HG03280 (cell line): ENCODE measurements at regions not wholly inside any gene's neighbourhood (a gene's known extent, or its start where the extent isn't known, plus 50 kb on each side); places are given as distances from the start of the nearest gene placed in this dataset.

Source experiments
- ATAC-seq: cut with Tn5 transposase; IDR thresholded peaks from one replicate; pipeline ENCODE4 v1.9.1; 2021; ENCODE audit warnings: mild to moderate bottlenecking, moderate library complexity; ENCODE audit not compliant: unreplicated experiment

DNA sequence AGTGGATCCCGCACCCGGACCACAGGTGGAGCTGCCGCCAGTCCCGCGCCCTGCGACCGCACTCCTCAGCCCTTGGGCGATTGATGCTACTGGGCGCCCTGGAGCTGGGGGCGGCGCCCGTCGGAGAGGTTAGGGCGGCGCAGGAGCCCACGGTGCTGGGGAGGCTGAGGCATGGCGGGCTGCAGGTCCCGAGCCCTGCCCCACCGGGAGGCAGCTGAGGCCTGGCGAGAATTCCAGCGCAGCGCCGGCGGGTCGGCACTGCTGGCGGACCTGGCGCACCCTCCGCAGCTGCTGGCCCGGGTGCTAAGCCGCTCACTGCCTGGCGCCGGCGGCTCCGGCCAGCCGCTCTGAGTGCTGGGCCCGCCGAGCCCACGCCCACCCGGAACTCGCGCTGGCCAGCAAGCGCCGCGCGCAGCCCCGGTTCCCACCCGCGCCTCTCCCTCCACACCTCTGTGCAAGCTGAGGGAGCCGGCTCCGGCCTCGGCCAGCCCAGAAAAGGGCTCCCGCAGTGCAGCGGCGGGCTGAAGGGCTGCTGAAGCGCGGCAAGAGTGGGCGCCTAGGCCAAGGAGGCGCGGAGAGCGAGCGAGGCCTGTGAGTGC lies 1256.5 kb downstream of the STIM2 start:
- ATAC-seq = no peak

DNA sequence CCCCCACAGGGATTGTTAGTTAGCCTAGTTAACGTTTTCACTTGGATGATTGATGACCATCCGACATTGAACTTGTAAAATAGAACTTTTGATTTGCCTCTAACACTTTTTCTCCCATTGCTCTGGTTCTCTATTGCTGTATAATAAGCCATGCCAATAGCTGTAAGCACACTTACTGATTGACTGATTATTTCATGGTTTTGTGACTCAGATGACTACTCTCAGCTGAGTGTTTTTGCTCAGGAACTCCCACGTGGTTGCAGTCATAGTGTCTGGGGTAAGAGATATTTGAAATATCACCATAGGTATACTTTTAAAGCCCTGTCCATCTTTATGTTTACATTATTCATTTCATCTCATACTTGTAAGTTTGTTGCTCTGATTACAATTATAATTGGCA lies 1285.5 kb downstream of the STIM2 start:
- no peak for ATAC-seq

- no peak for ATAC-seq
Observed at GRCh38 chr4:28148221-28148620, 1287.6 kb downstream of the STIM2 start.

- no peak for ATAC-seq
Observed at GRCh38 chr4:28149762-28150161, 1289.1 kb downstream of the STIM2 start.

GRCh38 chr4:28151314-28151713 lies 1290.7 kb downstream of the STIM2 start:
- no peak for ATAC-seq

- ATAC-seq = no peak
Observed at GRCh38 chr4:28167411-28167810, 1306.8 kb downstream of the STIM2 start.

DNA sequence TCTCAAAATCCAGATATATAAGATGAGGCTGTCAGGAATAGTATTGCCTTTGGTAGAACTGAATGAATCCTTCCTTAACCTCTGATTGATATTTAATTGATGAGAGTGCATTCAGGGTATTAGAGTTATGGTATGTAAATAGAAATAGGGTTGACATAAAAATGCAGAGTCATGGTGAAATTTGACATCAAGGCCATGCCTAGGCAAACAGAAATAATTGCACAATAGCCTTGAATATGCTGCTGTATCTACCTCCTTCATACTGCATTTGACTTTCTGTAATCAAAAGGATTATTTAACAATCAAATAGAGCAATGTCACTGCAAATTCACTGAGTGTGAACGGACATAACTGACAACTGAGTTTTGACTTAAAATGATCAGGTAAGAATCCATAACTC lies 1316.3 kb downstream of the STIM2 start:
- ATAC-seq = no peak

DNA sequence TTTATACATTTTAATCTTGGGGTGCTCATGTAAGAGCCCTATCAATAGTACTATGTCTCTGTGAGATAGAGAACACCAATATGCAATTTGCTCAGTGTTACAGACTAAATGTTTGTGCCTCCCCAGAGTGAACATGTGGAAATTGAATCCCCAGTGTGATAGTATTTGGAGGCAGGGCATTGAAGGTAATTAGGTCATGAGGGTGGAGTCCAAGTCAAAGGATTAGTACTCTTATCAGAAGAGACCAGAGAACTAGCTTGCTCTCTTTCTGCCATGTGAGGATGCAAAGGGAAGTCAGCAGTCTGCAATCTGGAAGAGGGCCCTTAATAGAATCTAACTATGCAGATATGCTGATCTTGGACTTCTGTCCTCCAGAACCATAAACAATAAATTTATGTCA lies 1317.0 kb downstream of the STIM2 start:
- no peak for ATAC-seq

DNA sequence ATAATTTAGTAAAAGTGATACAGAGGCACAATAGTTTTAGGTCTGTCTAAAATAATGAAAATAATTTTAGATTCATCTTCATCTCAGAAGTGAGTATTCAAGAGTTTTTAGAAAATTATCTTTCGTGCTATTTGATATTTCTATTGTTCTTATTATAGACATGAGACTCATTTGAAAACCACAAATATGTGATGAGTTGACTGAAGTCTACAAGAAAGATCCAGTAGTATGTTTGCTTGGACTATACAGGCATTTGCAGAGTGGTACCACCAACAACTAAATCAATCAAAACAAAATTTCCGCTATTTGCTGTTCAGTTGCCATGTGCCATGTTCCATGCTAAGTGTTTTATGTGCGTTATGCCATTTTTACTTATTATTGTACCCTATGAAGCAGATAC lies 1318.5 kb downstream of the STIM2 start:
- no peak for ATAC-seq

GRCh38 chr4:28209371-28209924 lies 1348.8 kb downstream of the STIM2 start:
- no peak for ATAC-seq

DNA sequence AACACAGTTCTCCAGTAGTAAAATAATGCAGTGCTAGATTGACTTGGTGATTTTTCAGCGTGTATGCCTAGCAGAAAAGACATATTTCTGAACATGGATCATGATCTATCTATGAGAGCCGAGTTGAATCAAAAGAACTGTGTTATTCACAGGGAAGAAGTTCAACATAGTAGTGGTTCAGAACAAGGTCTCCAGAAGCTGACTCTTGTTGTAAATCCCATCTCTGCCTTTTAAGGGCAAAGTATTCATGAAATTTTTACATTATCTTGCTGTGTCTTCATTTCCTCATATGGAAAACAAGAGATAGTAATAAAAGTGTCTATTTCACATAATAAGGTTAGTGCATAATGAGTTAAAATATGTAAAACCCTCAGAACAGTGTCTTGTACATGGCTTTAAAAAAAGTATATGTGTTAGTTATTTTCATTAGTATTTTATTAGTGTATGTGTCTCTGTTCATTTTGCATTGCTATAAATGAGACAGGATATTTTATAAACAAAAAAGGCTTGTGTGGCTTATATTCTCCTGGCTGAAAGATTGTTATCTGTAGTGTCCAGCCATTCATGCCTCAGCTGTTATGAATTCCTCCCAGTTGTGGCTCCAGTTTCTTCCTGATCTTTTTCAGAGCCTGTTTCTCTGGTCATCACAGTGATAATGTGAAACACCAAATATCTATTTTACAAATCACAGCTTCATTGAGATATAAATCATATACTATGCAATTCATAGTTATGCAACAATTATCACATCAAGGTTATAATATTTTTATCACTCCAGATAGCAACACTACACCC lies 1351.2 kb downstream of the STIM2 start:
- no peak for ATAC-seq

DNA sequence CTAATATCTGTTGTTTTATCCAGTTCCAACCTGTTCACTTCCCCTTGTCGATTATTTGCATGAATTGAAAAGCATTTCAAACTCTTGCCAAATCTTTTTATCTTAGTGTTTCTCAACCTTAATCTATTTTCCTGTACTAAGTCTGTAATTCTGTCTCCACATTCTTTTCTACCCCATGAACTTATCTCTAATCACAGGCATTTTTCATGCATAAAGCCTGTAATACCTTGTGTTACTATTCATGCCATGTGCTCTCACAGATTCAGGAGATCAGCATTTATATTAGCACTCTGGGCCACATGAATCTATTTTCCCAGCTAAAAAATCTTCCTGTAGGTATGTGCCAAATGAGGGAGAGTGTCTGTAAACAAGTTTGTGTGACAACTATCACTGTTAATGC lies 1360.9 kb downstream of the STIM2 start:
- ATAC-seq = no peak

DNA sequence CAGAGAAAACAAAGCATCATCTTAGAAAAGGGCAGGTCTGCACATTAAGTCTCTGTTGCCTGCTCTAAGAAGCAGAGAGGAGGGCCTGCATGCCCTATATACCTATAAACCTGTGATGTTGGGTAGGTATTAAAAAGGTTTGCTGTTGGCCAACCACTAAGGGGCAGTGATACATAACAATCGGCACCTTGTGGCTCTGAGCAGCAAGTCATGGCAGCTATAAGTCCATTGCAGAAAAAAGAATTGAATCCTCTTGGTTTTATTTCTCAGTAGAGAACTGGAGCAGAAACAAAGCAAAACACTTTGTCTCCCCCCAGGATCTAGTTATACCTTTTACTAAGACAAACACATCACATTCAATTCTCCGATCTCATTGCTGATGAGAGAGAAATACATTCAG lies 1364.4 kb downstream of the STIM2 start:
- ATAC-seq = no peak

DNA sequence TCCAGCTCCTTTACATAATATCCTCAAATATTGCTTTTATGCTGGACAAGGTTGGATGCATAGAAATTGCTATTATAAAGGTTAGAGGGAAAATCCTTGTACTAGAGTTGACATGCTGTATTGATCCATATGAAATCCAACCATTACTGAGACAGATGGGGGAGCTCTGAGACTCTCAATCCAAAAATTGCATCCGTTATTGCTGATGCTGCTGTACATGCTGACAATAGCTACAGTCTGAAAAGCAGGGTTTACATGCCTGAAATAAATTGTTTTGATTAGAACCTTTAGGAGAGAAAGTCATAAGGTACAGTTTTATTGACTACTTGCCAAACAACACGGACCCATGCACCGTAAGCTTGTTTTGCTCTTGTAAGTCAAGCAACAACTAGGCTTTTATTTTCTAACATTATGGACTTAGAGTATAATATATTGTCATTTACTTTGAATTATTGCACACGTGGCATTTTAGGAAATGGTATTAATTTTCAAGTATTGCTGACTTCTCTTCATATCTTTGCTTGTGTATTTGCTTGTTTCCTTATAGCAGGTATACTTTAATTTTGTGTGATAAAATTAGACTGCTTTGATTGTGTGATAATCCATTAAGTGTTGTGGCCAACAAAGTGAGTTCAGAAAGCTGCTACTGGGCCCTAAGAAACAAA lies 1365.2 kb downstream of the STIM2 start:
- ATAC-seq = no peak

GRCh38 chr4:28226962-28227361 lies 1366.3 kb downstream of the STIM2 start:
- ATAC-seq = no peak

GRCh38 chr4:28227764-28228163 lies 1367.1 kb downstream of the STIM2 start:
- ATAC-seq = no peak

GRCh38 chr4:28228561-28229491 lies 1368.2 kb downstream of the STIM2 start:
- ATAC-seq = no peak

DNA sequence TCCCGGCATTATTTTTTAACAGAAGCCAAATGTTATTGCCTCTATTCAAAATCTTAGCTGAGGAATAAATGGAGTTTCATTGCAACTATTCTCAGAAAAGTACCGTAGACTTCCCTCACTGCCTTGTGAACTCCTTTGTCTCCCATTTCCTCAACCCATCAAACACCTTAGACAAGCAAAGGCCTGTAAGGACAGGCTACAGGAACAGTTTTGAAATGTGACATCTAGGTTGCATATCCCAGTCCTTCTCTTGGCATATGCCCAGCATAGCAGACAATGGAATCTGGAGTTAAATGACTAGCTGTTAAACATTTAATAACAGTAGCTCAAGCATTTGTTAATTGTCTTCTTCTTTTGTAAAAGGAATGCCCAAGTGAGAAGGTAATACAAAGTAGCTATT lies 1371.7 kb downstream of the STIM2 start:
- no peak for ATAC-seq

- ATAC-seq = no peak
Observed at GRCh38 chr4:28232951-28233350, 1372.3 kb downstream of the STIM2 start.

GRCh38 chr4:28233724-28234123 lies 1373.1 kb downstream of the STIM2 start:
- no peak for ATAC-seq

GRCh38 chr4:28238876-28239275 lies 1378.2 kb downstream of the STIM2 start:
- ATAC-seq = no peak
